ENCODE measurements at regions not wholly inside any gene's neighbourhood (a gene's known extent, or its start where the extent isn't known, plus 50 kb on each side); places are given as distances from the start of the nearest gene placed in this dataset.
A peak's percentile ranks its signal among the peaks of the same experiment; 100 is the strongest.
"Not testable (repeated sequence)": the region's sequence is repeated elsewhere in the genome, so short reads cannot be mapped to it uniquely, and the experiment has no call there.

DNA sequence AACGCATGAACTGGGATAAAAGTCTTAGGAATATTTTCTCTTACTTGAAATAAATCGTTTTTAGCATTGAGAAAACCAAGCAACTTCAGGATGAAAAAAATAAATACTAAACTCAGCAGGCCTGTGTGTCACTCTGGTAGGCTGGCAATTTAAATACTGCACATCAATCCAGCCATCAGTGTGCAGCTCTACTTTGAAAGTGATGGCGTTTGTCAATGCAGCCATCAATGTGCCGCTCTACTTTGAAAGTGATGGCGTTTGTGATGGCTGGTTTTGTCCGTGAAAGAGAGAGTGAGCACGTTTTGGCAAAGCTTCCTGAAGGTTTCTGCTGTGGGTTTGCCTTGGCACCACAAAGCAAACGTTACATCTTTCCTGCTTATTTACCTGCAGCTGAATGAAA, 543.5 kb upstream of the SALL3 start:
- no peak overlapping the region for H3K27ac Mint-ChIP-seq
- no peak overlapping the region for H3K4me3 Mint-ChIP-seq
- H3K36me3 Mint-ChIP-seq (ENCODE audit: low read depth) = no peaks in the 10 kb centered on the region
- peaks cover 14% of the 10 kb centered on the region for H3K9me3 Mint-ChIP-seq
- H3K27me3 Mint-ChIP-seq (ENCODE audit: low read depth, poor library complexity) = peaks cover 6% of the 10 kb centered on the region
- no peak for DNase-seq
- TF ChIP-seq, protein P1, sequence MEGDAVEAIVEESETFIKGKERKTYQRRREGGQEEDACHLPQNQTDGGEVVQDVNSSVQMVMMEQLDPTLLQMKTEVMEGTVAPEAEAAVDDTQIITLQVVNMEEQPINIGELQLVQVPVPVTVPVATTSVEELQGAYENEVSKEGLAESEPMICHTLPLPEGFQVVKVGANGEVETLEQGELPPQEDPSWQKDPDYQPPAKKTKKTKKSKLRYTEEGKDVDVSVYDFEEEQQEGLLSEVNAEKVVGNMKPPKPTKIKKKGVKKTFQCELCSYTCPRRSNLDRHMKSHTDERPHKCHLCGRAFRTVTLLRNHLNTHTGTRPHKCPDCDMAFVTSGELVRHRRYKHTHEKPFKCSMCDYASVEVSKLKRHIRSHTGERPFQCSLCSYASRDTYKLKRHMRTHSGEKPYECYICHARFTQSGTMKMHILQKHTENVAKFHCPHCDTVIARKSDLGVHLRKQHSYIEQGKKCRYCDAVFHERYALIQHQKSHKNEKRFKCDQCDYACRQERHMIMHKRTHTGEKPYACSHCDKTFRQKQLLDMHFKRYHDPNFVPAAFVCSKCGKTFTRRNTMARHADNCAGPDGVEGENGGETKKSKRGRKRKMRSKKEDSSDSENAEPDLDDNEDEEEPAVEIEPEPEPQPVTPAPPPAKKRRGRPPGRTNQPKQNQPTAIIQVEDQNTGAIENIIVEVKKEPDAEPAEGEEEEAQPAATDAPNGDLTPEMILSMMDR (IDR thresholded peaks at IDR 0.05) = no peak
- no peaks in the 10 kb centered on the region for H3K4me1 Mint-ChIP-seq

DNA sequence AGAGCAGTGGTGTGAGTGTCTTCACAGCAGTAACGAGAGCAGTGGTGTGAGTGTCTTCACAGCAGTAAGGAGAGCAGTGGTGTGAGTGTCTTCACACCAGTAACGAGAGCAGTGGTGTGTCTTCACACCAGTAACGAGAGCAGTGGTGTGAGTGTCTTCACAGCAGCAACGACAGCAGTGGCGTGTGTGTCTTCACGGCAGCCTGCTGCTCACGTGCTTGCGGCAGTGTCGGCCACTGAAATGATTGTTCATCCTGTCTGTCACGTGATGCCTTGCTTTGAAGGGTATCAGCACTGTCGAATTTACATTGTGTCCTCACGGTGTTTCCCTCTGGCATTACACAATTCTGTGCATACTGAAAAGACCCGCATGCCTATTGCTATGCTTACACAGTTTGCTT, 541.4 kb upstream of the SALL3 start:
- H3K9me3 Mint-ChIP-seq = peaks cover 14% of the 10 kb centered on the region
- H3K27me3 Mint-ChIP-seq (ENCODE audit: low read depth, poor library complexity); H3K36me3 Mint-ChIP-seq (ENCODE audit: low read depth); DNase-seq; H3K4me1 Mint-ChIP-seq; H3K27ac Mint-ChIP-seq; H3K4me3 Mint-ChIP-seq: not testable (repeated sequence)

DNA sequence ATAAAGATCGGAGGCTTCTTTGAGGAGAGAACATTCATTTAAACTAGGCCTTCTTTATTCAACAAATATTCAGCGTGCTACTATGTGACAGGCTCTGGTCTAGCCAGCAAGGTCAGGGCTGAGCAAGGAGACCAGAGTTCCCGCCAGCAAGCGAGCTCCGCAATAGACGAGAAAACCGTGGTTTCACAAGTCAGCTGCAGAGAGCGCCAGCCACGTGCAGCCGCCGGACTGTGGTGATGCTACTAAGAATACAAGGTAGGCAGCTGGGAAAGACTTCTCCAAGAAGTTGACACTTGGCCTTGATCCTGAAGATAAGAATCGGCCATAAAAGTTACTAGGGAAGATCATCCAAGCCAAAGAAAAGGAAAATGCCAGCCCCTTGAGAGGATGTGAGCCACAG, 533.7 kb upstream of the SALL3 start:
- no peak for DNase-seq
- no peaks in the 10 kb centered on the region for H3K36me3 Mint-ChIP-seq (ENCODE audit: low read depth)
- H3K4me3 Mint-ChIP-seq = no peak overlapping the region
- peaks cover 17% of the 10 kb centered on the region for H3K27me3 Mint-ChIP-seq (ENCODE audit: low read depth, poor library complexity)
- H3K4me1 Mint-ChIP-seq = no peaks in the 10 kb centered on the region
- no peaks in the 10 kb centered on the region for H3K9me3 Mint-ChIP-seq
- TF ChIP-seq, protein P1 (IDR thresholded peaks at IDR 0.05) = no peak
- H3K27ac Mint-ChIP-seq = no peak overlapping the region

DNA sequence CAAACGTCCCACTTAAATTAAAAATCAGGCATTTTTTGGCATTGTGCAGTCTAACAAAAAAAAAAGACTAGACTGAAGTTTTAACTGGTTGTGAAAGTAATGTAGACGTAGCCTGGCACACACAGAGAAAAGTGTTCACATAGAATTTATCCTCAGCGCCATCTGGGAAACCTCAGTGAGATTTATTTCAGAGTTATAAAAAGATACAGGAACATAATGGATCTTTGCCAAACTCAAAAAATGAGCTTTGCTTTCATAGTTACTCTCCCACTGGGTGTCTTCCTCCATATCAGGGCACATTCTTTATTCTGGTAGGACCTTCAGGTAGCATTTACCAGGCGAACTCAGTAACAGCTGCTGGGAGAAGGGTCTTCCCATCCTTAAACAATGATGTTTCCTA, 532.4 kb upstream of the SALL3 start:
- DNase-seq = no peak
- Mint-ChIP-seq H3K36me3 (ENCODE audit: low read depth) (no peaks in the 10 kb centered on the region), H3K4me1 (peaks cover 9% of the 10 kb centered on the region)

DNA sequence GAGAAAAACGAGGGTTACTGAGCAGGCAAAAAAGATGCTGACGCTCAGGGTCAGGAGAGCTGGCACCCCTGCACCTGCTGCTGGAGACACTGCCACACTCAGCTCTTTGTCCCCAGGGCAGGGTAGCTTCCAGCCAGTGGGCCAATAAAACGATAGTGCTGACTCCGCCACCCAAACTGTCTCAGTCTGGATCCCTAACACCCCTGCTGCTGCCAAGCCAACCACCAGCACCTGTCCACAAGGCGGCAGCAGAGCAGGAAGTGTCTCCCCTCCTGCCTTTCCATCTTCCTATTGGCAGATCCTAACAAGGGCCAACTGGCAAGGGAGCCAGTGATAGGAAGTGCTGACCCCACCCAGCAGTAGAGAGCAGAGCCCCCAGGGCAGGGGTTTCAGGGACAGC, 531.5 kb upstream of the SALL3 start:
- no peaks in the 10 kb centered on the region for H3K36me3 Mint-ChIP-seq (ENCODE audit: low read depth)
- TF ChIP-seq, protein P1 (IDR thresholded peaks at IDR 0.05) = peak; percentile 10
- no peak for DNase-seq
- no peak overlapping the region for H3K4me3 Mint-ChIP-seq
- peaks cover 19% of the 10 kb centered on the region for H3K27me3 Mint-ChIP-seq (ENCODE audit: low read depth, poor library complexity)
- H3K4me1 Mint-ChIP-seq = peaks cover 12% of the 10 kb centered on the region
- no peaks in the 10 kb centered on the region for H3K9me3 Mint-ChIP-seq
- H3K27ac Mint-ChIP-seq = no peak overlapping the region

More for the DNA sequence above, 532.4 kb upstream of the SALL3 start:
- Mint-ChIP-seq H3K27me3 (ENCODE audit: low read depth, poor library complexity) (peaks cover 19% of the 10 kb centered on the region), H3K27ac (no peak overlapping the region), H3K4me3 (no peak overlapping the region), H3K9me3 (no peaks in the 10 kb centered on the region)
- TF ChIP-seq, protein P1 (IDR thresholded peaks at IDR 0.05) = no peak

DNA sequence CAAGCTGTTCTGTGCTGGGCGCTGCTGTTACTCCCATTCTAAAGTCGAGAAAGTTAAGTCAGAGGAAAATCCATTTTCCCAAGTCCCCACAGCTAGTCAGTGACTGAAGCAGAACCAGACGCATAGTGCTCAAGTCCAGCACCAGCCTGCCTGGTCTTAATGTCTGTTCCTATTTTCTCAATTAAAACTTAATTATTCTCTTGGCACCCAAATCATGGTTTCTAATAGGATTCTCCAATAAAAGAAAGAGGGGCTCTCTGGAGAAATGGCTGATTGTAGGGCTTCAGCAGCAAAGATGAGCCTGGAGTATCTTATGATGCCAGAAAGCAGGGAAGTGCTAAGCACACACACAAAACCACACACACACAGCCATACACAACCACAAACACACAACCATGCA, 531.0 kb upstream of the SALL3 start:
- Mint-ChIP-seq H3K4me1 (peaks cover 12% of the 10 kb centered on the region), H3K9me3 (no peaks in the 10 kb centered on the region), H3K36me3 (ENCODE audit: low read depth) (no peaks in the 10 kb centered on the region), H3K4me3 (no peak overlapping the region), H3K27me3 (ENCODE audit: low read depth, poor library complexity) (peaks cover 20% of the 10 kb centered on the region), H3K27ac (no peak overlapping the region)
- TF ChIP-seq, protein P1 (IDR thresholded peaks at IDR 0.05) = no peak
- no peak for DNase-seq
